Ramos (cell line): ENCODE measurements at regions not wholly inside any gene's neighbourhood (a gene's known extent, or its start where the extent isn't known, plus 50 kb on each side); places are given as distances from the start of the nearest gene placed in this dataset.

Experiments used
- in situ Hi-C: fragments of 300-500 bp; cut with MboI; formaldehyde crosslinking; loops from one replicate; pipeline ENCODE4 v1.14.3; 2022; ENCODE audit warnings: low sequenced_read_pairs; ENCODE audit not compliant: unreplicated experiment

GRCh38 chr7:142641252-142641651, 108.0 kb upstream of the PRSS1 start:
- in situ Hi-C loops = loop anchor here (25.0 kb wide), 2 partner anchors 146 to 371 kb away; no protein-coding TSS in a partner anchor

GRCh38 chr7:142638581-142638980, 110.7 kb upstream of the PRSS1 start:
- in situ Hi-C loops = loop anchor here (25.0 kb wide), 2 partner anchors 149 to 374 kb away; no protein-coding TSS in a partner anchor

GRCh38 chr7:142637240-142637639, 112.0 kb upstream of the PRSS1 start:
- in situ Hi-C loops = loop anchor here (25.0 kb wide), 2 partner anchors 150 to 375 kb away; no protein-coding TSS in a partner anchor

DNA sequence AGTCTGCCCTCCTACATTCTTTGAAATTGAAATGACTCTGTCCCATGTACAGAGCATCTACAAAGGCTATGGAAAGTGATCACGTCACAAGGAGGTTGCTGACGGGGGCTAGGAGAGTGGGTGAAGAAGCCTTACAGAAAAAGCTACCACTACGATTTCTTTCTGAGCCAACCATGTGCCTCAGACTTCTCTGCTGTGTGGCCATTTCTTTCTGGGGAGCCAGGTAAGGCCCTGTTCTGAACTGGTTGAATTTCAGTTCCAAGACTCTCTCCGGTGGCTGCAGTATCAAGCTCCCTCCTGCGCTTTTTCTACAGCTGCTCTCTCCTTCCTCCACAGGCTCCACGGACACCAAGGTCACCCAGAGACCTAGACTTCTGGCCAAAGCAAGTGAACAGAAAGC, 112.5 kb upstream of the PRSS1 start:
- in situ Hi-C loops = loop anchor here (25.0 kb wide), 2 partner anchors 151 to 376 kb away; no protein-coding TSS in a partner anchor

DNA sequence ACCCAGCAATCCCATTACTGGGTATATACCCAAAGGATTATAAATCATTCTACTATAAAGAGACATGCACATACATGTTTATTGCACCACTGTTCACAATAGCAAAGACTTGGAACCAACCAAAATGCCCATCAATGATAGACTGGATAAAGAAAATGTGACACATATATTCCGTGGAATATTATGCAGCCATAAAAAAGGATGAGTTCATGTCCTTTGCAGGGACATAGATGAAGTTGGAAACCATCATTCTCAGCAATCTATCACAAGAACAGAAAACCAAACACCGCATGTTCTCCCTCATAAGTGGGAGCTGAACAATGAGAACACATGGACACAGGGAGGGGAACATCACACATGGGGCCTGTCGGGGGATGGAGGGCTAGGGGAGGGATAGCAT, 113.2 kb upstream of the PRSS1 start:
- in situ Hi-C loops = loop anchor here (25.0 kb wide), 2 partner anchors 151 to 376 kb away; no protein-coding TSS in a partner anchor

DNA sequence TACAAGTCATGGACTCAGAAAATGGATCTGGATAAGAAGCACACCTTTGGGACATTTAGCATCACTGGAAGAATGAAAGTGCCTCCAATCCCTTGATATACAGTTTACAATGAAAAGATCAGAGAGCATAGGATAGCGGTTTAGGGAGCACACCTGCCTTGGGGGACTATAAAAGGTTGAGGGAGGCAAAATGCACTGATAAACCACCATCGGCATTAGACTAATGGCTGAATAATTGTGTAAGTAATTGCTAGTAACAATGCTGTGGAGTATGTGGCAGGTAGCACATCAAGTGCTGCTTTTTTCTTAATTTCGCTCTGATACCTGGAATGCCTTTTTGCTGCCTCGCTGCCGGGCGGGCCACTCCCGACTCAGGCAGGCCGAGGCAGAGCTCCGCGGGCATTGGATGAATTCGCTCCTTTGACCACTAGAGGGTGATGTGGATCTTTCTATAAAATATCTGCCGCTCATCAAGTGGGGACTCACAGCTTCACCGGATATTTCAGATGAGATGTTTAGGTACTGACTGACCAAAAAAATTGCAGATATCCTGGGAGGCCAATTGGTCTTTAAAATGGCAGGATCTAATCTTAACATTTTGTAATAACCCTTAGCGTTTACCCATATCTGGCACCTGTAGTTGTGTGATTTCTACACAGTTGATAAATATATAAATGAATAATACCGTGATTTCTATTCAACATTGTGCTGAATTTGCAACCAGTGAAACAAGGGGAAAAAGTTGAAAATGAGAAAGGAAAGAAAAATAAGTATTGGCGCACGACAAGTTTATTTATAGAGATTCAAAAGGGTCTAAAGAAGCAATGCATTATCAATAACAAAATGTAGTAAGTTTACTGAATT, 116.8 kb upstream of the PRSS1 start:
- in situ Hi-C loops = loop anchor here (25.0 kb wide), 2 partner anchors 155 to 380 kb away; no protein-coding TSS in a partner anchor

- in situ Hi-C loops = loop anchor here (10.0 to 25.0 kb wide), 3 partner anchors 158 to 585 kb away; no protein-coding TSS in a partner anchor
These were observed 119.5 kb upstream of the PRSS1 start for GRCh38 chr7:142629588-142630260.

DNA sequence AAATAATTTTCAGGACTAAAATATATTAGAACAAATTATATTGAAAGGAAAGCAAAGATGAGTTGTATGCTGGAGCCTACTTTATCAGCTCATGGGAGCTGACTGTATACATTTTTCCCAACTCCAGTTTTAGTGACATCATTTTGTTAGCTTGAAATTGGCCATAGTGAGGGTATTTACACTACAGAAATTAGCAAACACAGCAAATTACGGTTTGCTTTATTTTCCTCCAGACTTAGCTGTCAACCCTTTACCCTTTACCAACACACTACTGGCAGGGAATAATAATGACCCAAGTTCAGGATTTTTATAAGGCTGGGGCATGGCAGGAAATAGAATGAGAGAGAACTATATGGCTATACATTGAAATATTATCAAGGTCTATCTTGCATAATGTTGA, 120.3 kb upstream of the PRSS1 start:
- in situ Hi-C loops = loop anchor here (10.0 to 25.0 kb wide), 3 partner anchors 158 to 586 kb away; no protein-coding TSS in a partner anchor

- in situ Hi-C loops = loop anchor here (10.0 to 25.0 kb wide), 3 partner anchors 160 to 588 kb away; no protein-coding TSS in a partner anchor
These were observed 122.0 kb upstream of the PRSS1 start for GRCh38 chr7:142627223-142627622.

GRCh38 chr7:142626420-142627035, 122.7 kb upstream of the PRSS1 start:
- in situ Hi-C loops = loop anchor here (10.0 to 25.0 kb wide), 3 partner anchors 161 to 588 kb away; no protein-coding TSS in a partner anchor

DNA sequence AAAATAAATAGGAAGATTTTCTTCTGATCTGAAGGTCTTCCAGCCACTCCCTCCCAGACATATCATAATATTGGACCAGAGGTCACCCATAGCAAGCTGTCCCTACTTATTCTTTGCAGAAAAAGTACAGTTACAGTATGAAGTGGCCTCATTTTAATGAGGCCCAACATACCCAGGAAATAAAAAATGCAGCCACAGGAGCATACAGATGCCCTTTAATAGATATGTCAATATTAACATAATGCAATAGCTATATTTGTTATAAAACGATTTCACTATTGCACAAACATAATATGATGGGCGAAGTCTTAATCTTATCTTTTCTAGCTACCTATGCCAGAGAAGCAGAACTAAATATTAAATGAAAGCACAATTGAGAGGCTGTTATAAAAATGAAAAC, 124.1 kb upstream of the PRSS1 start:
- in situ Hi-C loops = loop anchor here (10.0 to 25.0 kb wide), 3 partner anchors 162 to 590 kb away; no protein-coding TSS in a partner anchor

GRCh38 chr7:142620402-142620801, 128.9 kb upstream of the PRSS1 start:
- in situ Hi-C loops = loop anchor here (10.0 kb wide), 1 partner anchor 594 kb away; no protein-coding TSS in a partner anchor

DNA sequence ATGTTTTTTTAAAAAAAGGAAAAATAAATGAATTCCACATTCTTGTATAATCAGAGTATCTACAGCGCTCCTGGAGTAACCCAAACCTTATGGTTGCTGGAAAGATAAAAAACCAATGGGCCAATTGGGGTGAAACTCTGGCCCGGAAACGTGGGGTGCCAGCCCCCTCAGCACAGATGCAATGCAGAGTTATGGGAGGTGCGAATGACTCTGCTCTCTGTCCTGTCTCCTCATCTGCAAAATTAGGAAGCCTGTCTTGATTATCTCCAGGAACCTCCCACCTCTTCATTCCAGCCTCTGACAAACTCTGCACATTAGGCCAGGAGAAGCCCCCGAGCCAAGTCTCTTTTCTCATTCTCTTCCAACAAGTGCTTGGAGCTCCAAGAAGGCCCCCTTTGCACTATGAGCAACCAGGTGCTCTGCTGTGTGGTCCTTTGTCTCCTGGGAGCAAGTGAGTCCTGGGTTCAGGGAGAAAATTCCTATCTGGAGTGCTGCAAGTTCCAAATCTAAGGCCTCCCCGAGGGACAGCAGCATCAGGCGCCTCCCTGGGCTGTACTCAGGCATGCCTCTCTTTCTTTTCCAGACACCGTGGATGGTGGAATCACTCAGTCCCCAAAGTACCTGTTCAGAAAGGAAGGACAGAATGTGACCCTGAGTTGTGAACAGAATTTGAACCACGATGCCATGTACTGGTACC, 130.5 kb upstream of the PRSS1 start:
- in situ Hi-C loops = no loop called here

DNA sequence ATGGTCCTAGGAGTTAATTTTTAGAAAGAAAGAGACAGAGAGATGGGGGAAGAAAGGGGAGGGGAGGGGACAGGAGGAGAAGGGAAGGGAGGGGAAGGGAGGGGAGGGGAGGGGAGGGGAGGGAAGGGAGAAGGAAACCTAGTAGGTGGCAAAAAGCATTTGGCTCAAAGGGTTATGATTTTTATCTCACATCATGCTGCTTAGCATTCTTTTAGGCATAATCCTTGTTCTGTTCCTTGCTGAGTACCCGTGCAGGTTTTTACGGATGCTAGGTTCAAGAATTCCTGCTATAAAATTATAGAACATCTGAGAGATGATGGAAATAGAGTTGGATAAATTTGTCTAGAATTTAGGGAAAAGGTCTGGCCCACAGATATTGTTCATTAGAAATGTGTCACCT, 132.4 kb upstream of the PRSS1 start:
- in situ Hi-C loops = no loop called here

DNA sequence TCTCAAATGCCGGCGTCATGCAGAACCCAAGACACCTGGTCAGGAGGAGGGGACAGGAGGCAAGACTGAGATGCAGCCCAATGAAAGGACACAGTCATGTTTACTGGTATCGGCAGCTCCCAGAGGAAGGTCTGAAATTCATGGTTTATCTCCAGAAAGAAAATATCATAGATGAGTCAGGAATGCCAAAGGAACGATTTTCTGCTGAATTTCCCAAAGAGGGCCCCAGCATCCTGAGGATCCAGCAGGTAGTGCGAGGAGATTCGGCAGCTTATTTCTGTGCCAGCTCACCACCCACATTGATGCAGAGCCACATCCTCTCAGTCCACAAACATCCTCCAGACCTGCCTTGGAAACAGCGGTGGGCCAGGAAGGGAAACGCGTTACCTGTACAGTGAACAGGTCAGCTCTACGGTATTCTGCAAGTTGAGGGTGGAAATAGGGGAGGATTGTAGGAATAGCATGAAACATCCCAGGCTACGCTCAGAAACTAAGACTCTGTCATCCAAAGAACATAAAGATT, 133.1 kb upstream of the PRSS1 start:
- in situ Hi-C loops = no loop called here

DNA sequence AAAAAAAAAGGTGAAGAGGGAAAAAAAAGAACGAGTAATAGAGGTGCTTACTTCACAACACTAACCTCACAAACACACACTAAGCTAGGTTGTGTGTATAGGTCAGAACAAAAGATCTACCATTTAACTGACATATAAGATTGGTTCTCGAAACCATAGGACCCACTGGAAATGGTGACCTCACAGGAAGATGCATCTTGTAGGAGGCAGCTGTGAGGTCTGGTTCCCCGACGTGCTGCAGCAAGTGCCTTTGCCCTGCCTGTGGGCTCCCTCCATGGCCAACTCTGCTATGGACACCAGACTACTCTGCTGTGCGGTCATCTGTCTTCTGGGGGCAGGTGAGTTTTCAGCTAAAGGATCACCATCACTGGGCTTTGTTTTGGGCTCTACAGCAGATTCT, 133.8 kb upstream of the PRSS1 start:
- in situ Hi-C loops = no loop called here

DNA sequence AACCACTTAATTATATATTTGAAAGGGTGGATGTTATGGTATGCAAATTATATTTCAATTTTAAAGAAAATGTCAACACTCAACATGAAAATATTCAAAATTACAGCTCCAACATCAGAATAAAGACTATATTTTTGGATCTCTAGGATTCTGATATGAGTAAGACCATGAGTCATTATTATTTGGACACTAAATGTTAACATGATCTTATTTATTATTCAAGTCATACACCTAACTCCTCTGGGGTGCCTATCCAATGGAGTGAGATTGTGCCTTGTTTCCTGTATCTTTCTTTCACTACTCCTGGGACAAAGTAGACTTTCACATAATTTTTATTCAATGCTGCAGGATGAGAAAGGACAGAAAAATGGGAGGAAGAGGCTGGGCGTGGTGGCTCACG, 135.2 kb upstream of the PRSS1 start:
- in situ Hi-C loops = no loop called here

GRCh38 chr7:142612237-142612881, 136.9 kb upstream of the PRSS1 start:
- in situ Hi-C loops = no loop called here
